Bronchial epithelial cell (primary cell): ENCODE measurements at regions not wholly inside any gene's neighbourhood (a gene's known extent, or its start where the extent isn't known, plus 50 kb on each side); places are given as distances from the start of the nearest gene placed in this dataset.
"Not testable (repeated sequence)": the region's sequence is repeated elsewhere in the genome, so short reads cannot be mapped to it uniquely, and the experiment has no call there.

ENCODE experiments used
- DNase-seq: peaks from one replicate; pipeline ENCODE4 v3.0.0-alpha.2; 2010; ENCODE audit warnings: low read depth
- FAIRE-seq: peaks from 2 replicates; lab custom pipeline; 2011; peaks lifted over from hg19 to GRCh38; lab: Jason Lieb, UNC
- H3K27me3 ChIP-seq: 2 replicates; pipeline ENCODE4 v1.5.1; 2011; ENCODE audit warnings: low read length; ENCODE audit not compliant: control insufficient read depth, insufficient read depth
- H3K36me3 ChIP-seq: 2 replicates; pipeline ENCODE4 v1.5.1; 2011; ENCODE audit warnings: low read length; ENCODE audit not compliant: control insufficient read depth, insufficient read depth
- H3K4me3 ChIP-seq: 2 replicates; pipeline ENCODE4 v1.5.1; 2011; ENCODE audit warnings: mild to moderate bottlenecking, low read depth, low read length, control low read depth
- TF ChIP-seq, protein P1 (sequence below): IDR thresholded peaks from 2 replicates; pipeline ENCODE4 v1.5.1; 2011; ENCODE audit warnings: mild to moderate bottlenecking, moderate library complexity, low read length, control low read depth, inconsistent platforms; ENCODE audit not compliant: insufficient read depth, severe bottlenecking

DNA sequence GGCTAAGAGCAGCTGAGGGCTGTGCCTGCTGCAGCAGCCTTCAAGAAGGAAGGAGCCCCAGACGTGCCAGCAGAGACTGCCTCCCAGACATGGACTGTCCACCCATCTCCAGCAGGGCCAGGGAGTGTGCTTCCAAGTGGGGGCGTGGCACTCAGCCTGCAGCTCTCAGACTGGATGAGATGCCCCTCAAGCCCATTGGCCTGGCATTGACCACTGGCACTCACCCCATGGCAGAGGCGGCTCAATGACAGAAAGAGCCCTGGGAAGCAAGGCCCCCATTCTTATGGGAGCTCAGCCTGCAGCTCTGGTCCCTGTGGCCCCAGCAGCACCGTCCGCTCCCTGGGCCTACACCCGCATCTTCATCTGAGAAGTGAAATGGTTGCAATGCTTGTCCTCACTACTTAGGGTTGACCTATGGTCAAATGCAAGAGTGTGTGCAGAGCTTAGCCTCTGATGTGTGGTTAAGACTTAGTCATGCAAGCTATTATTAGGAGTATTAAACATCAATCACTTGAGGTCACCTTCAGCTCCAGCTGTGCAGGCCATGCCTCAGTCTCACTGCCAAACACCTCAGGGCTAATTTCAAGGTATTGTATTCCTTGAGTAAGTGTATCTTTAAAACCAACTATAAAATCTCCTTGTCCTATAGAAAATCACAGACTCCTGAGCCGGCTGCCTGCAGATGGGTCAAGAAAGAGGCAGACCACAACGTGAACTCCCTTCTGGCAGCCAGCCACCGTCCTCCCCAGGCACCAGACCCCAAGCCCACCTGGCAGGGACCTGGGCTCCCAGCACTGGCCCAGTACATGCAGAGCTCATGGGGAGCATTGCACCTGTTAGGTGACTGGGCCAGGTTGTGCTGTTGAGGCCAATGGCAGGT lies 194.8 kb downstream of the NDUFA10 start:
- FAIRE-seq: no peak
- H3K4me3 ChIP-seq: no peak overlapping the region
- no peaks in the 10 kb centered on the region for H3K36me3 ChIP-seq
- H3K27me3 ChIP-seq: no peaks in the 10 kb centered on the region
- TF ChIP-seq, protein P1, sequence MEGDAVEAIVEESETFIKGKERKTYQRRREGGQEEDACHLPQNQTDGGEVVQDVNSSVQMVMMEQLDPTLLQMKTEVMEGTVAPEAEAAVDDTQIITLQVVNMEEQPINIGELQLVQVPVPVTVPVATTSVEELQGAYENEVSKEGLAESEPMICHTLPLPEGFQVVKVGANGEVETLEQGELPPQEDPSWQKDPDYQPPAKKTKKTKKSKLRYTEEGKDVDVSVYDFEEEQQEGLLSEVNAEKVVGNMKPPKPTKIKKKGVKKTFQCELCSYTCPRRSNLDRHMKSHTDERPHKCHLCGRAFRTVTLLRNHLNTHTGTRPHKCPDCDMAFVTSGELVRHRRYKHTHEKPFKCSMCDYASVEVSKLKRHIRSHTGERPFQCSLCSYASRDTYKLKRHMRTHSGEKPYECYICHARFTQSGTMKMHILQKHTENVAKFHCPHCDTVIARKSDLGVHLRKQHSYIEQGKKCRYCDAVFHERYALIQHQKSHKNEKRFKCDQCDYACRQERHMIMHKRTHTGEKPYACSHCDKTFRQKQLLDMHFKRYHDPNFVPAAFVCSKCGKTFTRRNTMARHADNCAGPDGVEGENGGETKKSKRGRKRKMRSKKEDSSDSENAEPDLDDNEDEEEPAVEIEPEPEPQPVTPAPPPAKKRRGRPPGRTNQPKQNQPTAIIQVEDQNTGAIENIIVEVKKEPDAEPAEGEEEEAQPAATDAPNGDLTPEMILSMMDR: no peak
- peak; percentile 6 for DNase-seq

DNA sequence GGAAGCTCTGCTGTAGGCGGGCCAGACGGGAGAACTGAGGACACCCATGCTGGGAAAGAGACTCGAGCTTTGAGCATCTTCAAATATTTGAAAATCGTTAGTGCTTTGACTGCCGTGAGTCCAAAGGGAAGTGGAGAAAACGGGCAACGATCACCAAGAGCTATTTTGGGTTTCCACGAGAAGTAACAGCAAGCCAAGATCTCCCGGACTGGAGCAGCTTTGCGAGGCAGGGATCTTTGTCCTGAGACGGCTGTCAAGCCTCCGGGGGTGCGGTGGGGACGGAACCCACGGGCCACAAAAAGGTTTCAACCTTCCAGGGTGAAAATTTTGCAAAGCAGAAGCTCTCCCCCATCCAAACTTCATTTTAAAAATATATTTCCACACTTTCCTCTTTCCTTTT lies 195.8 kb downstream of the NDUFA10 start:
- TF ChIP-seq, protein P1: no peak
- H3K36me3 ChIP-seq: no peaks in the 10 kb centered on the region
- no peak for DNase-seq
- H3K4me3 ChIP-seq: no peak overlapping the region
- no peak for FAIRE-seq
- H3K27me3 ChIP-seq: no peaks in the 10 kb centered on the region

DNA sequence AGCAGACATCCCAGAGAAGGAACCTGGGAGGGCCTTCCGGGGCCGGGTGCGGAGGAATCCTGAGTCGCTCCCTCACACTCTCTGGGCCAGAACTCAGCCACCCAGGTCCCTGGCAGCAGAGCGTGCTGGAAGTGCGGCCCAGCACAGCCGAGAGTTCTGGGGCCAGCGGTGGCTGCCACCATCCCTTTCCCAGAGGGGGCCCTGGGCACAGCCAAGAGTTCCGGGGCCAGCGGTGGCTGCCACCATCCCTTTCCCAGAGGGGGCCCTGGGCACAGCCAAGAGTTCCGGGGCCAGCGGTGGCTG lies 196.2 kb downstream of the NDUFA10 start:
- not testable (repeated sequence) for H3K27me3 ChIP-seq, H3K36me3 ChIP-seq, DNase-seq, FAIRE-seq, H3K4me3 ChIP-seq

DNA sequence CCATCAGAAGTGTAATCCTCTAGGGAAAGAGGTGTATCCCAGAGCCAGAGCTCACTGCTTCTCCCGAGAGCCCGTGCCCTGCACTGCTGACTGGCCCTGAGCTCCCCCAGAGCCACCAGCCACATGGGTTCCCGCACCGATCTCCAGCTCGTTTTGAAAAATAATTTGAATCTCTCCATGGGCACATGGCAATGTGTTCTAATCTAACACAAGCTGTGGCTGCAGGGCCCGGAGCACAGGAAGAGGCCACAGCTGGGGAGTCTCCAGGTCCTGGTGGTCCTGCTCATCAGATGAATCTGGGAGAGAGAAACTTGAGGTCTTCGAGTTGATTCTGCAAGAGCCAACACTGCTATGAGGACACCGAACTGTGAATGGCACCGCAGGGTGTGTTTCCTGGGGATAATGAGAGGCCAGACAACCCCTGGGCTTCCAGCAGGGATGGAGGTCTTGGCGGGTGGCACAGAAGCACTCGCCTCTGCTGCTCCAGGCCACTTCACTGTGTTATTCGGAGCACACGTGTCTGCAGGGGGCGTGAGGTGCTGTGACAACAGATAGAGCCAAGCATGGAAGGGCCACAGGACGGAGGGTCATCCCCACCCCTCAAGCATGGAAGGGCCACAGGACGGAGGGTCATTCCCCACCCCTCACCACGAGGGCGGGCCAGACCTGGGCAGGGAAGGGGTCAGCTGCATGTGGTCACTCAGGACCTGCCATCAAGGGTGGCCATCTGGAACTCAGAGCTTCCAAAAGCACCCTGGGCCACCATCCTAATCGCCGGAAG lies 196.8 kb downstream of the NDUFA10 start:
- FAIRE-seq: no peak
- no peaks in the 10 kb centered on the region for H3K27me3 ChIP-seq
- no peaks in the 10 kb centered on the region for H3K36me3 ChIP-seq
- DNase-seq: no peak
- TF ChIP-seq, protein P1: no peak
- H3K4me3 ChIP-seq: no peak overlapping the region

DNA sequence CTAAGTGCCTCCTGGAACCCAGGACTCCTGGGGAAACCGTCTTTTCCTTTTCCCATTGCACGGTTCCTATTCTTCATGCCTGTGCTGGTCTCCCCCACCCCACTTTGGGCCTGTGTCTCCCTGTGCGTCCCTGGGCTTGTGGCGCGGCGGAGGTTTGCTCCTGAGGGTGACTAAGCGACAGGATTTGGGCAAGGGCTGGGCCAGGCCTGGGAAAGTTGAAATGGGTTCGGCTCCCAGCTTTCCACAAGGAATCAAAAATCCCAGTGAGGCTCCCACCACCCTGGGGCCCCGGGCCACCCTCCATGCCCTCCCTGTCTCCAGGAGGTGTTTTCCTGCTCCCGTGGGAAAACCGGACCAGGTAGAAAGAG lies 197.6 kb downstream of the NDUFA10 start:
- no peak for FAIRE-seq
- DNase-seq: no peak
- Histone ChIP-seq H3K36me3 (no peaks in the 10 kb centered on the region), H3K4me3 (no peak overlapping the region), H3K27me3 (no peaks in the 10 kb centered on the region)
- TF ChIP-seq, protein P1: no peak

DNA sequence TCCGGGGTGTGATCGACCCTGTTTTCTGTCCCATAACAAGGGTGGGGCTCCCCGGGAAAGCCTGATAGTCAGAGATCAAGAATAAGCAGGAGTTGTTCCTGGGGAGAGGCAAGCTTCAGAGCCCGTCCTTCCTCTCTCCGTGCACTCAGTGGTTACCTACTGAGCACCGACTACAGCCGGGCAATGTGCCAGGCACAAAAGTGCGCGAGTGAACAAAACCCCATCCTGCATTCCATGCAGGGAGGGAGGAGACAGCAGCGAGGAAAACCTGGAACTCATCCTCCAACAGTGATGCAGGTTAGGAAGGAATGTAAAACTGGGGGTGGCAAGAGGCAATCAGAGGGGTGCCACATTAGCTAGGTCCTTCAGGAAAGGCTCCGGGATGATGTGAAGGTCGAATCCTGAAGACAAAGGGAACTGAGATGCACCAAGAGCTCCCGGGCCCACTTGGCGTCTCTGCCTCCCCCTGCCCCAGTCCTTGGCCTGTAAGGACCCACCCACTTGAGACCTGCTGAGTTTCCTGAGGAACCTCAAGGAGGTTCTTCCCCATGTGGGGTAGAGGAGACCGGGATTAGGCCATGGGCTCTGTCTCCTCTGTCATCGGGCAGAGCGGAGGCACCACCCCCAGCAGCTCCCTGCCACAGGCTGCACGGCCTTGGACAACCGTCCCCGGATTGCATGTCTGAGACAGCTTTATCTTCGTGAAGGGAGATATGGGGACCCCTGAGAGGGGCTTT lies 198.2 kb downstream of the NDUFA10 start:
- no peaks in the 10 kb centered on the region for H3K27me3 ChIP-seq
- no peaks in the 10 kb centered on the region for H3K36me3 ChIP-seq
- H3K4me3 ChIP-seq: no peak overlapping the region
- TF ChIP-seq, protein P1: no peak
- DNase-seq: no peak
- no peak for FAIRE-seq
